Endothelial cell of umbilical vein (primary cell): ENCODE measurements at regions not wholly inside any gene's neighbourhood (a gene's known extent, or its start where the extent isn't known, plus 50 kb on each side); places are given as distances from the start of the nearest gene placed in this dataset.

ENCODE experiments used
- CTCF ChIP-seq, 2 donors: IDR thresholded peaks; 1 replicate in 1 of 2; 2 replicates in 1 of 2; pipeline ENCODE4 v1.5.1; 2011; ENCODE audit warnings: low read length in 2 of 2, mild to moderate bottlenecking in 2 of 2, moderate library complexity in 2 of 2, control low read depth in 1 of 2, inconsistent platforms in 1 of 2, low read depth in 1 of 2; ENCODE audit not compliant: insufficient read depth in 1 of 2; ENCODE audit errors: extremely low read depth in 1 of 2
- EZH2 ChIP-seq: IDR thresholded peaks from 2 replicates; pipeline ENCODE4 v1.6.1; 2012; ENCODE audit warnings: borderline replicate concordance, low read depth, mild to moderate bottlenecking, moderate library complexity, low read length, inconsistent platforms; ENCODE audit not compliant: severe bottlenecking
- FOS ChIP-seq: IDR thresholded peaks from 2 replicates; pipeline ENCODE4 v1.6.1; 2011; ENCODE audit warnings: mild to moderate bottlenecking, low read length, moderate library complexity, borderline replicate concordance; ENCODE audit not compliant: insufficient read depth
- GATA2 ChIP-seq: IDR thresholded peaks from 2 replicates; pipeline ENCODE4 v1.7.0; 2011; ENCODE audit warnings: low read depth, mild to moderate bottlenecking, moderate library complexity, mixed read lengths, low read length; ENCODE audit not compliant: insufficient read length, insufficient read depth
- JUN ChIP-seq: IDR thresholded peaks from 2 replicates; pipeline ENCODE4 v1.6.1; 2011; ENCODE audit warnings: borderline replicate concordance, low read depth; ENCODE audit not compliant: insufficient read length, insufficient read depth
- MAX ChIP-seq: IDR thresholded peaks from 2 replicates; pipeline ENCODE4 v1.6.1; 2011; ENCODE audit not compliant: insufficient read depth, insufficient read length
- MYC ChIP-seq: IDR thresholded peaks from one replicate; pipeline ENCODE4 v1.6.1; 2011; ENCODE audit warnings: mild to moderate bottlenecking, low read depth, low read length
- POLR2A ChIP-seq: IDR thresholded peaks from 2 replicates; pipeline ENCODE4 v1.6.1; 2012; ENCODE audit warnings: low read depth, mild to moderate bottlenecking, control low read depth, low read length
- POLR2AphosphoS5 ChIP-seq: IDR thresholded peaks from 2 replicates; pipeline ENCODE4 v1.6.1; 2012; ENCODE audit warnings: low read depth, mild to moderate bottlenecking, control low read depth, low read length, moderate library complexity; ENCODE audit not compliant: insufficient read depth

GRCh38 chr6:2344319-2344905 is 99.0 kb upstream of the GMDS start:
- TF ChIP-seq CTCF (IDR thresholded peaks at IDR 0.05; ENCODE audit: extremely low read depth in 1 of 2, insufficient read depth in 1 of 2, low read depth in 1 of 2, low read length in 2 of 2): no peak
- TF ChIP-seq POLR2A: no peak
- no peak for TF ChIP-seq JUN
- TF ChIP-seq EZH2: no peak
- no peak for TF ChIP-seq MYC
- no peak for TF ChIP-seq MAX
- no peak for TF ChIP-seq POLR2AphosphoS5
- no peak for TF ChIP-seq FOS
- TF ChIP-seq GATA2: no peak
